HCT116 (cell line): ENCODE measurements at regions not wholly inside any gene's neighbourhood (a gene's known extent, or its start where the extent isn't known, plus 50 kb on each side); places are given as distances from the start of the nearest gene placed in this dataset.

Experiments used
- ATAC-seq: fragments of 200-7000 bp; cut with Tn5 transposase; 2 replicates; pipeline ENCODE4 v1.9.1; 2020; ENCODE audit warnings: mild to moderate bottlenecking, moderate library complexity
- BruUV-seq: library from RNA; stranded (reverse); fragments of 400-500 nt; replicated peaks from 2 replicates; lab custom pipeline; 2021; lab: Mats Ljungman, UMichigan
- CTCF ChIA-PET: fragments of 300-600 bp; sonication (Branson Sonifier 250); formaldehyde crosslinking; loops from one replicate; lab custom pipeline; 2021; ENCODE audit warnings: antibody characterized with exemption; lab: Charles Lee
- POLR2A ChIA-PET: fragments of 300-600, 350-600 bp; sonication (Branson Sonifier 250); formaldehyde crosslinking; loops from one replicate; lab custom pipeline; 2021; ENCODE audit warnings: antibody characterized with exemption; lab: Charles Lee
- RAD21 ChIA-PET, 2 experiments: fragments of 300-600 bp; sonication (Branson Sonifier 250); formaldehyde crosslinking; loops; one replicate each; lab custom pipeline; 2023; ENCODE audit warnings: low total read pairs in 2 of 2; ENCODE audit not compliant: uncharacterized antibody in 2 of 2, unreplicated experiment in 2 of 2, low non-redundant PET in 1 of 2; lab: Charles Lee
- DNase-seq: peaks from one replicate; pipeline ENCODE4 v3.0.0-alpha.2; 2010; ENCODE audit warnings: low read depth, low spot score
- H2AFZ ChIP-seq: fragments of 200-600 bp; shearing (Covaris generic), sonication (generic); 2 replicates; pipeline ENCODE4 v1.6.1; 2017; ENCODE audit warnings: low read depth, mixed run types, mixed read lengths, antibody characterized with exemption, low read length; ENCODE audit not compliant: poor library complexity, severe bottlenecking
- H3K27ac ChIP-seq: 2 replicates; pipeline ENCODE4 v1.5.1; 2012; ENCODE audit warnings: low read depth, low read length
- H3K27me3 ChIP-seq: fragments of 200-600 bp; sonication (generic); 2 replicates; pipeline ENCODE4 v1.6.1; 2016; ENCODE audit warnings: mixed run types, low read length, mixed read lengths; ENCODE audit not compliant: insufficient read depth
- H3K36me3 ChIP-seq, 2 experiments: fragments of 200-500 bp in 1 of 2; fragments of 200-600 bp in 1 of 2; sonication (Bioruptor generic) in 1 of 2; sonication (generic) in 1 of 2; 2 replicates each; pipeline versions ENCODE4 v1.5.1 to v1.6.1; 2014 to 2016; ENCODE audit warnings: low read length in 2 of 2, inconsistent platforms in 1 of 2, mixed read lengths in 1 of 2, mixed run types in 1 of 2; ENCODE audit not compliant: insufficient read depth in 2 of 2, control insufficient read depth in 1 of 2
- H3K4me1 ChIP-seq, 2 experiments: fragments of 200-600 bp in 1 of 2; sonication (generic) in 1 of 2; 2 replicates each; pipeline versions ENCODE4 v1.5.1 to v1.6.1; 2012 to 2017; ENCODE audit warnings: low read length in 2 of 2, inconsistent platforms in 1 of 2, mild to moderate bottlenecking in 1 of 2, mixed read lengths in 1 of 2, mixed run types in 1 of 2, moderate library complexity in 1 of 2; ENCODE audit not compliant: insufficient read depth in 2 of 2, control insufficient read depth in 1 of 2
- H3K4me2 ChIP-seq: fragments of 200-600 bp; sonication (generic); 2 replicates; pipeline ENCODE4 v1.6.1; 2017; ENCODE audit warnings: mixed run types, low read length, mixed read lengths
- H3K4me3 ChIP-seq, 2 experiments: fragments of 200-600 bp in 1 of 2; sonication (generic) in 1 of 2; replicated peaks in 1 of 2; 2 replicates each; pipeline ENCODE4 v1.5.1; 2011 to 2016; ENCODE audit warnings: low read length in 2 of 2, control low read depth in 1 of 2, low read depth in 1 of 2, mild to moderate bottlenecking in 1 of 2, mixed read lengths in 1 of 2, mixed run types in 1 of 2
- H3K79me2 ChIP-seq: fragments of 200-600 bp; sonication (generic); 2 replicates; pipeline ENCODE4 v1.6.1; 2017; ENCODE audit warnings: mild to moderate bottlenecking, mixed run types, low read length, moderate library complexity, mixed read lengths; ENCODE audit not compliant: insufficient read depth
- H3K9ac ChIP-seq: fragments of 200-600 bp; sonication (generic); 2 replicates; pipeline ENCODE4 v1.6.1; 2016; ENCODE audit warnings: low read length, mixed read lengths
- H3K9me2 ChIP-seq: fragments of 200-600 bp; sonication (generic), shearing (Covaris generic); 2 replicates; pipeline ENCODE4 v1.6.1; 2017; ENCODE audit warnings: mixed run types, mild to moderate bottlenecking, moderate library complexity; ENCODE audit not compliant: insufficient read depth
- H3K9me3 ChIP-seq, 2 experiments: fragments of 200-500 bp in 1 of 2; fragments of 200-600 bp in 1 of 2; sonication (Bioruptor generic) in 1 of 2; sonication (generic) in 1 of 2; 2 replicates each; pipeline ENCODE4 v1.6.1; 2014 to 2017; ENCODE audit warnings: low read length in 2 of 2, mixed read lengths in 2 of 2, inconsistent platforms in 1 of 2, low read depth in 1 of 2, mild to moderate bottlenecking in 1 of 2, mixed run types in 1 of 2, moderate library complexity in 1 of 2; ENCODE audit not compliant: control insufficient read depth in 1 of 2, insufficient read depth in 1 of 2
- H4K20me1 ChIP-seq: fragments of 200-600 bp; sonication (generic), shearing (Covaris generic); 2 replicates; pipeline ENCODE4 v1.6.1; 2017; ENCODE audit warnings: mixed run types, mild to moderate bottlenecking, moderate library complexity; ENCODE audit not compliant: insufficient read depth
- CBX3 ChIP-seq: IDR thresholded peaks from 2 replicates; pipeline ENCODE4 v1.6.1; 2012; ENCODE audit warnings: low read depth
- CEBPB ChIP-seq: IDR thresholded peaks from 2 replicates; pipeline ENCODE4 v1.6.1; 2012; ENCODE audit warnings: low read depth
- EGR1 ChIP-seq: IDR thresholded peaks from 2 replicates; pipeline ENCODE4 v1.6.1; 2012; ENCODE audit warnings: low read depth
- ELF1 ChIP-seq: IDR thresholded peaks from 2 replicates; pipeline ENCODE4 v1.6.1; 2012; ENCODE audit warnings: low read depth, borderline replicate concordance
- EZH2 ChIP-seq: fragments of 200-600 bp; sonication (generic); IDR thresholded peaks from 2 replicates; pipeline ENCODE4 v1.6.1; 2017; ENCODE audit warnings: antibody characterized with exemption, mixed run types
- EZH2phosphoT487 ChIP-seq: fragments of 200-600 bp; IDR thresholded peaks from 2 replicates; pipeline ENCODE4 v1.6.1; 2018; ENCODE audit warnings: antibody characterized with exemption, borderline replicate concordance
- POLR2A ChIP-seq: IDR thresholded peaks from 2 replicates; pipeline ENCODE4 v1.7.0; 2011; ENCODE audit warnings: borderline replicate concordance; ENCODE audit not compliant: insufficient read depth, insufficient read length; ENCODE audit errors: extremely low read depth
- POLR2AphosphoS5 ChIP-seq: IDR thresholded peaks from 2 replicates; pipeline ENCODE4 v1.6.1; 2011; ENCODE audit warnings: mild to moderate bottlenecking, low read depth, low read length, moderate library complexity
- SIN3A ChIP-seq: IDR thresholded peaks from 2 replicates; pipeline ENCODE4 v1.6.1; 2012; ENCODE audit warnings: low read depth
- TCF7L2 ChIP-seq: IDR thresholded peaks from 2 replicates; pipeline ENCODE4 v1.7.0; 2011; ENCODE audit warnings: borderline replicate concordance, inconsistent platforms; ENCODE audit not compliant: insufficient read depth, insufficient read length; ENCODE audit errors: extremely low read depth
- YY1 ChIP-seq: IDR thresholded peaks from 2 replicates; pipeline ENCODE4 v1.6.1; 2011; ENCODE audit warnings: low read length, low read depth, moderate library complexity, mild to moderate bottlenecking; ENCODE audit not compliant: insufficient replicate concordance; ENCODE audit errors: extremely low read depth
- ZNF274 ChIP-seq: fragments of 200-500 bp; sonication (Bioruptor generic); IDR thresholded peaks from 2 replicates; pipeline ENCODE4 v1.6.1; 2014; ENCODE audit warnings: mild to moderate bottlenecking, low read depth, low read length, inconsistent platforms
- intact Hi-C: fragments of 100-400 bp; cut with micrococcal nuclease; formaldehyde crosslinking; loops from 2 replicates; pipeline ENCODE4 v1.10.0; 2022
- TF ChIP-seq, protein P1 (sequence below), 3 experiments: fragments of 200-600 bp in 1 of 3; sonication (generic) in 1 of 3; IDR thresholded peaks in 2 of 3; conservative IDR thresholded peaks in 1 of 3; 2 replicates each; pipeline ENCODE4 v1.5.1; 2012 to 2017; ENCODE audit warnings: low read depth in 2 of 3, low read length in 2 of 3, antibody characterized with exemption in 1 of 3, borderline replicate concordance in 1 of 3, control low read depth in 1 of 3, mild to moderate bottlenecking in 1 of 3, mixed read lengths in 1 of 3, mixed run types in 1 of 3, moderate library complexity in 1 of 3; ENCODE audit not compliant: insufficient read depth in 1 of 3
- TF ChIP-seq, protein P2 (sequence below): IDR thresholded peaks from 2 replicates; pipeline ENCODE4 v1.6.1; 2012; ENCODE audit warnings: low read depth
- TF ChIP-seq, protein P3 (sequence below): IDR thresholded peaks from 2 replicates; pipeline ENCODE4 v1.6.1; 2012
- TF ChIP-seq, protein P4 (sequence below): IDR thresholded peaks from 2 replicates; pipeline ENCODE4 v1.6.1; 2011; ENCODE audit warnings: mild to moderate bottlenecking, low read length, moderate library complexity; ENCODE audit not compliant: insufficient replicate concordance; ENCODE audit errors: extremely low read depth

DNA sequence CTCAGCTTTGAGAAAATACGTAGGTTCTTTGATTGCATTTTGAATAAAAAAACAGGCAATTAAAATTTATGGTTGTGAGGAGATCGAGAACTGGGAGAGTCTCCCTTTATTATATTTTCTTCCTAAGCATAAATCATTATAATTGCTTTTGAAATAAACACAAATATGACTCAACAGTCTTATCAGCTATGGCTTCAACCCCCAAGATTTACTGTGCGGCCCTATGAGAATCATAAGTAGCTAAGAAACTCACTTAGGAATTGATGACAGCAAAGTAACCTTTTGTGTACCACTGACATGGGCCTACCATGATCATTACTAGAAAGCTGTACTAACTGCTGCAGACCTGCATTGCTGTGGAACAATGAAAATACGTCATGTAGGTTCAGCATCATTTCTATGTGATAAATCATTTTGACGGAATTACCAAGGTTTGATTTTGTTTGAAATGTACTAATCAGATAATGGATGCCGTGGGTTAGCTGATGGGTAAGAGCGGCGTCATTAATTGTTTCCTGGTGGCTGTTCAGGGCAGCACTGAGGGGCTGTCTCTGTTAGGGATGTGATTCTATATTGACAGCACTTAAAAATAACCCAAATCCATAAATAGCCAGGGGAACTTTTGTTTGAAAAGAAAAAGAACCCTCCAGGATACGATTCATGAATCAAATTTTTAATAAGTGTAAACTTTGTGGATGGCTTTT lies 51.5 kb upstream of the GPRIN3 start:
- Histone ChIP-seq H3K4me2 (no peak overlapping the region), H3K9ac (no peak overlapping the region), H3K9me2 (0 out of 2 replicates have a peak, but pooled peaks cover 4% of the 10 kb centered on the region), H3K27me3 (no peaks in the 10 kb centered on the region), H4K20me1 (no peaks in the 10 kb centered on the region), H3K4me3 (no peak overlapping the region), H3K27ac (no peak overlapping the region), H3K79me2 (no peaks in the 10 kb centered on the region), H3K9me3 (no peaks in the 10 kb centered on the region), H2AFZ (no peak overlapping the region), H3K36me3 (no peaks in the 10 kb centered on the region), H3K4me1 (no peaks in the 10 kb centered on the region)
- intact Hi-C loops: no loop called here
- ATAC-seq (no peak), DNase-seq (no peak)
- ChIA-PET POLR2A (no interaction called here), RAD21 (no interaction called here), CTCF (no interaction called here)
- TF ChIP-seq, protein P1, sequence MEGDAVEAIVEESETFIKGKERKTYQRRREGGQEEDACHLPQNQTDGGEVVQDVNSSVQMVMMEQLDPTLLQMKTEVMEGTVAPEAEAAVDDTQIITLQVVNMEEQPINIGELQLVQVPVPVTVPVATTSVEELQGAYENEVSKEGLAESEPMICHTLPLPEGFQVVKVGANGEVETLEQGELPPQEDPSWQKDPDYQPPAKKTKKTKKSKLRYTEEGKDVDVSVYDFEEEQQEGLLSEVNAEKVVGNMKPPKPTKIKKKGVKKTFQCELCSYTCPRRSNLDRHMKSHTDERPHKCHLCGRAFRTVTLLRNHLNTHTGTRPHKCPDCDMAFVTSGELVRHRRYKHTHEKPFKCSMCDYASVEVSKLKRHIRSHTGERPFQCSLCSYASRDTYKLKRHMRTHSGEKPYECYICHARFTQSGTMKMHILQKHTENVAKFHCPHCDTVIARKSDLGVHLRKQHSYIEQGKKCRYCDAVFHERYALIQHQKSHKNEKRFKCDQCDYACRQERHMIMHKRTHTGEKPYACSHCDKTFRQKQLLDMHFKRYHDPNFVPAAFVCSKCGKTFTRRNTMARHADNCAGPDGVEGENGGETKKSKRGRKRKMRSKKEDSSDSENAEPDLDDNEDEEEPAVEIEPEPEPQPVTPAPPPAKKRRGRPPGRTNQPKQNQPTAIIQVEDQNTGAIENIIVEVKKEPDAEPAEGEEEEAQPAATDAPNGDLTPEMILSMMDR (IDR thresholded peaks at IDR 0.05 in 2 of 3, conservative IDR thresholded peaks at IDR 0.05 in 1 of 3; ENCODE audit: borderline replicate concordance in 1 of 3, insufficient read depth in 1 of 3, low read depth in 2 of 3, low read length in 2 of 3): no peak
- TF ChIP-seq ZNF274 (no peak), POLR2AphosphoS5 (no peak), EZH2phosphoT487 (no peak), CEBPB (no peak), YY1 (no peak), SIN3A (no peak), TCF7L2 (no peak), POLR2A (no peak), EGR1 (no peak), CBX3 (no peak), EZH2 (no peak), ELF1 (no peak)
- TF ChIP-seq, protein P2, sequence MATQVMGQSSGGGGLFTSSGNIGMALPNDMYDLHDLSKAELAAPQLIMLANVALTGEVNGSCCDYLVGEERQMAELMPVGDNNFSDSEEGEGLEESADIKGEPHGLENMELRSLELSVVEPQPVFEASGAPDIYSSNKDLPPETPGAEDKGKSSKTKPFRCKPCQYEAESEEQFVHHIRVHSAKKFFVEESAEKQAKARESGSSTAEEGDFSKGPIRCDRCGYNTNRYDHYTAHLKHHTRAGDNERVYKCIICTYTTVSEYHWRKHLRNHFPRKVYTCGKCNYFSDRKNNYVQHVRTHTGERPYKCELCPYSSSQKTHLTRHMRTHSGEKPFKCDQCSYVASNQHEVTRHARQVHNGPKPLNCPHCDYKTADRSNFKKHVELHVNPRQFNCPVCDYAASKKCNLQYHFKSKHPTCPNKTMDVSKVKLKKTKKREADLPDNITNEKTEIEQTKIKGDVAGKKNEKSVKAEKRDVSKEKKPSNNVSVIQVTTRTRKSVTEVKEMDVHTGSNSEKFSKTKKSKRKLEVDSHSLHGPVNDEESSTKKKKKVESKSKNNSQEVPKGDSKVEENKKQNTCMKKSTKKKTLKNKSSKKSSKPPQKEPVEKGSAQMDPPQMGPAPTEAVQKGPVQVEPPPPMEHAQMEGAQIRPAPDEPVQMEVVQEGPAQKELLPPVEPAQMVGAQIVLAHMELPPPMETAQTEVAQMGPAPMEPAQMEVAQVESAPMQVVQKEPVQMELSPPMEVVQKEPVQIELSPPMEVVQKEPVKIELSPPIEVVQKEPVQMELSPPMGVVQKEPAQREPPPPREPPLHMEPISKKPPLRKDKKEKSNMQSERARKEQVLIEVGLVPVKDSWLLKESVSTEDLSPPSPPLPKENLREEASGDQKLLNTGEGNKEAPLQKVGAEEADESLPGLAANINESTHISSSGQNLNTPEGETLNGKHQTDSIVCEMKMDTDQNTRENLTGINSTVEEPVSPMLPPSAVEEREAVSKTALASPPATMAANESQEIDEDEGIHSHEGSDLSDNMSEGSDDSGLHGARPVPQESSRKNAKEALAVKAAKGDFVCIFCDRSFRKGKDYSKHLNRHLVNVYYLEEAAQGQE: no peak
- TF ChIP-seq, protein P3, sequence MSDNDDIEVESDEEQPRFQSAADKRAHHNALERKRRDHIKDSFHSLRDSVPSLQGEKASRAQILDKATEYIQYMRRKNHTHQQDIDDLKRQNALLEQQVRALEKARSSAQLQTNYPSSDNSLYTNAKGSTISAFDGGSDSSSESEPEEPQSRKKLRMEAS: no peak
- TF ChIP-seq, protein P4, sequence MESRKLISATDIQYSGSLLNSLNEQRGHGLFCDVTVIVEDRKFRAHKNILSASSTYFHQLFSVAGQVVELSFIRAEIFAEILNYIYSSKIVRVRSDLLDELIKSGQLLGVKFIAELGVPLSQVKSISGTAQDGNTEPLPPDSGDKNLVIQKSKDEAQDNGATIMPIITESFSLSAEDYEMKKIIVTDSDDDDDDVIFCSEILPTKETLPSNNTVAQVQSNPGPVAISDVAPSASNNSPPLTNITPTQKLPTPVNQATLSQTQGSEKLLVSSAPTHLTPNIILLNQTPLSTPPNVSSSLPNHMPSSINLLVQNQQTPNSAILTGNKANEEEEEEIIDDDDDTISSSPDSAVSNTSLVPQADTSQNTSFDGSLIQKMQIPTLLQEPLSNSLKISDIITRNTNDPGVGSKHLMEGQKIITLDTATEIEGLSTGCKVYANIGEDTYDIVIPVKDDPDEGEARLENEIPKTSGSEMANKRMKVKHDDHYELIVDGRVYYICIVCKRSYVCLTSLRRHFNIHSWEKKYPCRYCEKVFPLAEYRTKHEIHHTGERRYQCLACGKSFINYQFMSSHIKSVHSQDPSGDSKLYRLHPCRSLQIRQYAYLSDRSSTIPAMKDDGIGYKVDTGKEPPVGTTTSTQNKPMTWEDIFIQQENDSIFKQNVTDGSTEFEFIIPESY: no peak
- BruUV-seq: no TSS peak
